GM19324 (cell line): ENCODE measurements at regions not wholly inside any gene's neighbourhood (a gene's known extent, or its start where the extent isn't known, plus 50 kb on each side); places are given as distances from the start of the nearest gene placed in this dataset.

Experiments used
- ATAC-seq: cut with Tn5 transposase; IDR thresholded peaks from one replicate; pipeline ENCODE4 v1.9.1; 2021; ENCODE audit warnings: mild to moderate bottlenecking, moderate library complexity; ENCODE audit not compliant: unreplicated experiment, low FRiP score

DNA sequence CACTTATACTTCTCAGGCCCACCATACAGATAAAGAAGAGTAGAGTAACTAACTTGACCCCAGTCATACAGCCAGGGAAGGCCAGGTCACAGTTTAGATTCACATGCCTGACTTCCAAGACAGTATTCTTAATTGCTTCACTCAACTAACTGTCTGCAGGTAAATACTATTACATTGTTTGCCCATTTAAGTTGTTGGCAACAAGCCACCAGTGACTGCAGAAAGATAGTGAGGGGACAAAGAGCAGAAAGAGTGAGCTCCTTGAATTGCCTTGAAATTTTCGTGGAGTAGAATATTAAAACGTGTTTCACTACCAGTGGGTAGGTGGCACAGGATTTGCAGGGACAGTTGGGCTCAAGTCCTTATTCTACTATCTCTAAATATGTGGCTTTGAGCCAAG, 146.3 kb upstream of the RMST start:
- no peak for ATAC-seq

GRCh38 chr12:97321621-97322020, 141.0 kb upstream of the RMST start:
- no peak for ATAC-seq

DNA sequence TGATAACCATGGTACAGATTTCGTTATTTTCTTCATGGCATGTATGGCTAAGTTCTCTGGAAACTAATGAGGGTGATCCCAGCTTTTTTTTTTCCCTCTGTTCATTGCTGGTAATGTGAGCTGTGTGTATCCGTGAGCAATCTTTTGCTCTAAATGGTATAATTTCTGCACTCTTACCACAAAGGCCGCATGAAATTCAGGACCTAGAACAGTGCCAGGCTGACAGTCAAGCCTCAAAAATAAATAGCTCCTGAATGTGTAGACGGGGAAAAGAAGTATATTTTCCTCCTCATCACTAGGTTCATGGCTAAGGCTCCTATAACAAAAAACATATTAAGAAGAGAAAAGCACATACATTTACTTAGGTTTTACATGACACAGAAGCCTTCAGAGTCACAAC, 140.2 kb upstream of the RMST start:
- ATAC-seq = no peak

DNA sequence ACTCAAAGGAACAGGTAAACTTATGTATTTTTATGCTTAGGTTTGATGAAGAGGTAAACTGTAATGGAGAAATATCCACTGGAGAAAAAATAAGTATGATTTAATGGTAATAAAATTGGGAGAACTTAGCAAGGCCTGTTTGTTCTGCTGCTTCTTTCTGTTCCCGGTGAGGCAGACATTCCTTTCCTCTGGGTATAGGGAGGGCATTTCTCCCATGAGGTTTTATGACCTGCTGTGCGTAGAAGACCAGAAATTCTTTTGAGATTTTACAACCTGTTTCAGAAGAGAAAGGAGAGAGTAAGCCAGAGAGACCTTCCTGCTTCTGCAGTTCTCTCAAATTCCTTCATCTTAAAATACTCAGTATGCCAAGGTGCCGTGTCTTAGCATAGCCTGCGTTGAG, 139.4 kb upstream of the RMST start:
- ATAC-seq = no peak

GRCh38 chr12:97324471-97324870, 138.1 kb upstream of the RMST start:
- no peak for ATAC-seq

GRCh38 chr12:97335115-97335514, 127.5 kb upstream of the RMST start:
- no peak for ATAC-seq

DNA sequence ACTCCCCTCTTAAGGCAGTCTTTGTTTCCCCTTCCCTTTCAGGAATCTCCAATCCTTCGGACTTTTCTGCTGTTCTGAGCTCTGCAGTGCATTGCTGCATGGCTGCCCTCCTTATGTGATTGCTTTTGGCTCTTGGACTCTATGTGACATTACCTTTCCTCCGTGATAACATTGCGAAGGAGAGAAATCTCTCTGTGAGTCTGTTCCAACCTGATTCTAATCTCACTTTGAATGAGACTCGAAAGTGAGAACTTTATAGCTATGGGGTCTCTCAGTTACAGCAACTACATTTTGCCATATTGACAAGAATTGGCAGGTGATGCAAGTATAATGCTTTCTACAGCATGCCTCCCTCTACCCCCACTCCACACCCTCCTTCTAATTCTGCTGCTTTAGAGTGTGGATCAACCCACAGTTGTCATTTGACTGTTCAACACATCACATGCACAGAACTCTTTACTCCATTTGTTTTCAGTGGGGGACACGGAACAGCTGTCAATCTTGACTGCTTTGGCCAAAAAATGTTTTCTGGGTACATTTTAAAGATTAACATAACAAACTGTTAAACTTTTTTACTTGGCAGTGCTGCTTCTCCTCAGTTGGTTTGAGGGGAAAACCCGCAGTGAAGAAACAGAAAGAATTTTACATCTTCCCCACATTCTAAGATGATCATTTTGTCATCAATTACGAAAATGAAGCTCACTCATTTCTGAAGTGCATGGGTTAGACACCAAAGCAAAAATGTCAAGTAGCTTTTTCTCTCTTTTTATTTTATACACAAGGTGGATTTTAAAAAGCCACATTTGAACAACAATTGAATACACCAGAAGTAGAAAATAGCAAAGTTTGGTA, 125.5 kb upstream of the RMST start:
- ATAC-seq = no peak

GRCh38 chr12:97342130-97342529, 120.5 kb upstream of the RMST start:
- no peak for ATAC-seq

DNA sequence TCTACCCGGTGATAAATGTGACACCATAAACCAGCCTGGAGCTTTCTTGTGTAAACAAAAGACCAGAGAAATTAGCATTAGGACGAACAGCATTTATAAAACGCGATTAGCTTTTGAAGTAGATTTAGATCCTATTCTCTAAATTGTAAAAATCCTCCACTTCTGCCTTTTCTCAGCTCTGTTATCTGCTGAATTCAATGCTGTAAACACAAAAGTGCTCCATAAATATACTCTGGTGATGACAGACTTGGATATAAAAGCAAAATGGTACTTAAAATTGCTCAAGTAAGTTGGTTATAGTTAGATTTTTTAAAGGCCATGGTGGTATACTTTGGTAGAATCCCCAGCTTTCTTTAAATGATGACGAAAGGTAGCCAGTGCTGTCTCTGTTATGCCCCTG, 114.6 kb upstream of the RMST start:
- no peak for ATAC-seq

- no peak for ATAC-seq
Measured at GRCh38 chr12:97358361-97358760, 104.2 kb upstream of the RMST start.

DNA sequence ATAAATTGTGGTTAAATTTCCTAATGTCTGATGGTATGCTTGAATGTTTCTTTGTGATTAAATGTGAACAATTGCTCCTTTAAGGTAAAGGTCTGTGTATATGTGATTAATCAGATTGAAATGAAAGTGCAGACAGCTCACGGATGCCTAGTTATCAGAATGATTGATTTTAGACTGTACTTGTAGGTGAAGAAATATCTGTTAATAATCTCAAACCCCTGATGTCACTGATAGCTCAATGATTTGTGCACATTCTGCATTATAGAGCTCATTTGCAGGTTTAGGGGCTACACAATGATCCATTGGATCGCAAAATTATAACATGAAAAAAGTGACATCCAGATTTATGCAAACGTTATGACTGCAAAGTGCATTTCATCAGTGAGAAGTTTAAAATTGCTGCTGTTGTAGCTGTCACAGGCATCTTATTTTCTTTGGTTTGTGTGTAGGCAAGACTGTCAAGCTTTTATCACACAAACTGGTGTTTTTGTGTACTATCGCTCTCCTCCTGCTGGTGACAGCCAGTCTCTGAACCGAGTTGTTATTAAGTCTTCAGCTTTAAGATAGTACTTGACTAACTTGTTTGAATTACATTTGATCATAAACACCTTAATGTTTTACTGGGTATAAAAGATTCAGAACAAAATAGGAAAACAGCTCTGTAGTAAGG, 103.4 kb upstream of the RMST start:
- no peak for ATAC-seq

GRCh38 chr12:97363693-97364092, 98.9 kb upstream of the RMST start:
- ATAC-seq = no peak

- ATAC-seq = no peak
Measured at GRCh38 chr12:97368462-97369163, 94.0 kb upstream of the RMST start.

- no peak for ATAC-seq
Measured at GRCh38 chr12:97375310-97375709, 87.3 kb upstream of the RMST start.

GRCh38 chr12:97380440-97380839, 82.2 kb upstream of the RMST start:
- ATAC-seq = no peak

DNA sequence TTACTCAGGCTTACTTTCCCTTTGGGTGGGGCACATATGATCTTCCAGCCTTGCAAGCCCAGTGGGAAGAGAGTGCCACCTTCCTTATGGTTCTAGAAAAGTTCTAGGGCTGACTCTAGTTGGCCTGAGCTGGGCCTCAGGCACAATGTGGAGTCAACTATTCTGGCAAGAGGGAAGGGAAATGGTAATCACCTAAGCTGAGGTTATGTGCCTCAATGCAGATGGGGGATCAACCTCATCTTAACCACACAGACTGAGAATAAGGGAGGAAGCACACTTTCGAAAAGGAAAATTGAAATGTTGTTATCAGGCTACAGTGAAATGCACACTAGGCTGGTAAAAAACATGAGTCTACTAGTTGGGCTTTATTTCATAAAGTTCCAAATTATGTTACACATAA, 77.5 kb upstream of the RMST start:
- no peak for ATAC-seq

DNA sequence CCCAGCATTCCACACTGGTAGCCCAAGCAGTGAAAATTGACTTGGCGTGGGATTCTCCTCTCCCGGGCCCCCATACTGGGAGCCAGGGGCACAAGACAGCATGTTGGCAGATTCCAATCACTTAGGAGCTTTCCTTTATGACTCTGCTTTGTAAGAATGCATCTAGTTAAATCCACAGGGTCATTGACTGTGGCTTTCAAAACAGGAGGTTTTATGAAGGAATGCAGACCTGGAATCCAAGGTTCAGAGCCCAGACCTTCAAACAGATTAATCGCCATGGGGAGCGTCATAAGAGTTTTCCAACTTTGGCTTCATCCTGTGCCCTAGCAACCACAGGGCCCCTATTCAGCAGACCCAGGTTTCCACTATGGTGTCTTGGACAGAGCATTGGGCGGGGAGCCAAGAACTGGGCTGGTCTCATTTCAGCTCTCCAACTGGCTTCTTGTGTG, 76.4 kb upstream of the RMST start:
- no peak for ATAC-seq

DNA sequence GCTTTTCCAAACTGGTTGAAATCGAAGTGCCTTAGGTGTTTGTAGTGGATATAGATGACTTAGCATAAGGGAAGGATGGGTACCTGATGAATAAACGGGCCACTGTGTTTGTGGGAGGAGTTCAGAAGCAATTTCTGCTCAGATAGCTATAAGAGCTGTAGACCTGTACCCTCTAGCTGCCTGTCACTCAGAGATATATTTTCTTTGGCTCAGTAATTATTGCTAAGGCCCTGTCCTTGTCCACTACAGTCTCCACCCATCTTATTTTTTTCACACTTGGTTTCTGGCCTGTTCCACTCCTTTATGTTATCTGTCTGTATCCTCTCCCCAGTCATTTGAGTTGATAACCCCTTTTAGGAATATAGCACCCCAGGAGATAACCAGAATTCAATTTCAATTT, 74.8 kb upstream of the RMST start:
- no peak for ATAC-seq

DNA sequence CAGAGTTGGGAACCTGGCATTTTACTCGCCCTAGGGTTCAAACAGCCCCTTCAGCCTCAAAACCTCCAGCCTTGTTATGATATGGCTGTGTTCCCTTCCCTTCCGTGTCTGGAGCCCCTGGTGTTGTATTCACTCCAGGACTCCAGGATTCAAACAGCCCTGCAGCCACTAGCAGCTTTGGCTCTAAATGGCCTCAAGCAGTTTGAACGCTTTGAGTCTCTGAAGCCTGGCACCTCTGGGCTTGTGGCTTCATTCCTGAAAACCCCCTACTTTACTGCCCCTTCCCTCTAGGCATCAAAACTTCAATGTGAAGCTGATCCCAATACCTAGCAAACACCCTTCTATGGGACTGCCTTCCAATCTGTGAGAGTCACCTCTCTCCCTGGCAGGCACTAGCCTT, 67.9 kb upstream of the RMST start:
- no peak for ATAC-seq

DNA sequence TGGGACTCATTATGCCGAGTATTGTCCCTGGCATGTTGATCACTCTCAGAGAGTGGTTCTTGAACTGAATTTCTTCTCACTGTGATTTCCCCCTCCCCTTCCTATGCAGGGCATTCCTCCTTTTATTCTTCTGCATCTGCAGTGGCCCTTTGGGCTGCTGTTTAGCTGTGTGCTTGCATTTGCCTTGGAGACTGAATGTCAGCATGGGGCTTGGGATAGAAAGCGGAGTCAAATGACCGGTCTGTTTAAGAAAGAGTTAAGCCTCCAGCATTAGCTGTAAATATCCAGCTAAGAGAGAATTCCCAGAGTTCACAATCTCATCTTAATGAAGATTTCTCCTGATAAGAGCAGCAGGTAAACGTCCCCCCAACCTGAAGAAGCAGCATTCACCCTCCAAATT, 65.6 kb upstream of the RMST start:
- no peak for ATAC-seq

- no peak for ATAC-seq
Measured at GRCh38 chr12:97398704-97399103, 63.9 kb upstream of the RMST start.
